HEK293T (cell line): ENCODE measurements at regions not wholly inside any gene's neighbourhood (a gene's known extent, or its start where the extent isn't known, plus 50 kb on each side); places are given as distances from the start of the nearest gene placed in this dataset.

Experiments
- CTBP1 ChIP-seq: fragments of 450-650 bp; IDR thresholded peaks from 2 replicates; pipeline ENCODE4 v1.6.1; 2016; ENCODE audit warnings: borderline replicate concordance
- FOXM1 ChIP-seq: fragments of 450-650 bp; IDR thresholded peaks from 2 replicates; pipeline ENCODE4 v1.6.1; 2017; ENCODE audit warnings: mild to moderate bottlenecking, borderline replicate concordance
- HDGF ChIP-seq: fragments of 450-650 bp; IDR thresholded peaks from 2 replicates; pipeline ENCODE4 v1.6.1; 2017; ENCODE audit warnings: antibody characterized with exemption, borderline replicate concordance
- L3MBTL2 ChIP-seq: fragments of 450-650 bp; conservative IDR thresholded peaks from 2 replicates; pipeline ENCODE4 v1.6.1; 2016; ENCODE audit warnings: mild to moderate bottlenecking
- LEF1 ChIP-seq: fragments of 450-650 bp; IDR thresholded peaks from 2 replicates; pipeline ENCODE4 v1.6.1; 2017; ENCODE audit warnings: mild to moderate bottlenecking, borderline replicate concordance
- NFRKB ChIP-seq: fragments of 450-650 bp; IDR thresholded peaks from 2 replicates; pipeline ENCODE4 v1.6.1; 2016; ENCODE audit warnings: mild to moderate bottlenecking, moderate library complexity
- PKNOX1 ChIP-seq: fragments of 450-650 bp; IDR thresholded peaks from 2 replicates; pipeline ENCODE4 v1.6.1; 2016
- SP1 ChIP-seq: fragments of 450-650 bp; IDR thresholded peaks from 2 replicates; pipeline ENCODE4 v1.6.1; 2017
- SUZ12 ChIP-seq: fragments of 450-650 bp; IDR thresholded peaks from 2 replicates; pipeline ENCODE4 v1.6.1; 2016; ENCODE audit warnings: mild to moderate bottlenecking
- TARDBP ChIP-seq: fragments of 450-650 bp; IDR thresholded peaks from 2 replicates; pipeline ENCODE4 v1.6.1; 2016

GRCh38 chr3:162932503-162932902, 1435.9 kb downstream of the OTOL1 start:
- TF ChIP-seq CTBP1 = no peak
- TF ChIP-seq SUZ12 = no peak
- no peak for TF ChIP-seq FOXM1
- TF ChIP-seq PKNOX1 = no peak
- TF ChIP-seq NFRKB = no peak
- TF ChIP-seq SP1 = no peak
- no peak for TF ChIP-seq TARDBP
- no peak for TF ChIP-seq HDGF
- TF ChIP-seq L3MBTL2 = no peak
- TF ChIP-seq LEF1 = no peak
